HCT116 (cell line): ENCODE measurements at regions not wholly inside any gene's neighbourhood (a gene's known extent, or its start where the extent isn't known, plus 50 kb on each side); places are given as distances from the start of the nearest gene placed in this dataset. TPM values are rescaled to one million over a fixed set of nuclear protein-coding genes. Genes with fewer than 3 reads are reported as not detected.

Source experiments
- microRNA-seq: library from miRNA; unstranded; fragments of <30 nt; microRNA quantifications from one replicate; pipeline ENCODE4, GENCODE V29; 2016; ENCODE audit warnings: borderline number of aligned reads

Small RNA genes in the stretch of these regions (microRNA-seq; reads per million reads assigned to microRNA genes)
- not detected for gene MIR4276
